Panc1 (cell line): ENCODE measurements at regions not wholly inside any gene's neighbourhood (a gene's known extent, or its start where the extent isn't known, plus 50 kb on each side); places are given as distances from the start of the nearest gene placed in this dataset.

Experiments used
- SIN3A ChIP-seq: IDR thresholded peaks from 2 replicates; pipeline ENCODE4 v1.6.1; 2012; ENCODE audit warnings: low read depth, mild to moderate bottlenecking, low read length, moderate library complexity, borderline replicate concordance; ENCODE audit not compliant: insufficient read depth
- TF ChIP-seq, protein P1 (sequence below): fragments of 450-650 bp; IDR thresholded peaks from 2 replicates; pipeline ENCODE4 v1.5.1; 2017; ENCODE audit warnings: mild to moderate bottlenecking

GRCh38 chr6:6880745-6881437, 226.9 kb upstream of the RREB1 start:
- TF ChIP-seq, protein P1, sequence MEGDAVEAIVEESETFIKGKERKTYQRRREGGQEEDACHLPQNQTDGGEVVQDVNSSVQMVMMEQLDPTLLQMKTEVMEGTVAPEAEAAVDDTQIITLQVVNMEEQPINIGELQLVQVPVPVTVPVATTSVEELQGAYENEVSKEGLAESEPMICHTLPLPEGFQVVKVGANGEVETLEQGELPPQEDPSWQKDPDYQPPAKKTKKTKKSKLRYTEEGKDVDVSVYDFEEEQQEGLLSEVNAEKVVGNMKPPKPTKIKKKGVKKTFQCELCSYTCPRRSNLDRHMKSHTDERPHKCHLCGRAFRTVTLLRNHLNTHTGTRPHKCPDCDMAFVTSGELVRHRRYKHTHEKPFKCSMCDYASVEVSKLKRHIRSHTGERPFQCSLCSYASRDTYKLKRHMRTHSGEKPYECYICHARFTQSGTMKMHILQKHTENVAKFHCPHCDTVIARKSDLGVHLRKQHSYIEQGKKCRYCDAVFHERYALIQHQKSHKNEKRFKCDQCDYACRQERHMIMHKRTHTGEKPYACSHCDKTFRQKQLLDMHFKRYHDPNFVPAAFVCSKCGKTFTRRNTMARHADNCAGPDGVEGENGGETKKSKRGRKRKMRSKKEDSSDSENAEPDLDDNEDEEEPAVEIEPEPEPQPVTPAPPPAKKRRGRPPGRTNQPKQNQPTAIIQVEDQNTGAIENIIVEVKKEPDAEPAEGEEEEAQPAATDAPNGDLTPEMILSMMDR = no peak
- TF ChIP-seq SIN3A = no peak
